ENCODE measurements at regions not wholly inside any gene's neighbourhood (a gene's known extent, or its start where the extent isn't known, plus 50 kb on each side); places are given as distances from the start of the nearest gene placed in this dataset.
"Not testable (repeated sequence)": the region's sequence is repeated elsewhere in the genome, so short reads cannot be mapped to it uniquely, and the experiment has no call there.

DNA sequence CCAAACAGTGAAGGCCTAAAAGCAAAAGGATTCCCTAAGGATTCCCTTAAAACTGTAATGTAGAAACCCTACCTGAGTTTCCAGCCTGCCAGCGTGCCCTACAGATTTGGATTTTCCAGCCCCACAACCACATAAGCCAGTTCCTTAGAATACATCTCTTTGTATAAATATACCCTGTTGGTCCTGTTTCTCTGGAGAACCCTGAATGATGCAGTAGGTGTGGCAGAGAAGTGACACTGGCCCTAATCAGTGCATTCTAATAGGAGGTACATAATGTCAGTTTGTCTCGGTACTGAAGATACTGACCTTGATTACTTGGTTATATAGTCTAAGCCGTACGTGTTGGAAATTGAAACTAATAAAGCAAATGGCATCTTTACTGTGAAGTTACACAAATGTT, 707.8 kb upstream of the SLC35B3 start:
- intact Hi-C loops (cut with DNase I), result no loop called here
- DNase-seq (no peak), ATAC-seq (no peak)

DNA sequence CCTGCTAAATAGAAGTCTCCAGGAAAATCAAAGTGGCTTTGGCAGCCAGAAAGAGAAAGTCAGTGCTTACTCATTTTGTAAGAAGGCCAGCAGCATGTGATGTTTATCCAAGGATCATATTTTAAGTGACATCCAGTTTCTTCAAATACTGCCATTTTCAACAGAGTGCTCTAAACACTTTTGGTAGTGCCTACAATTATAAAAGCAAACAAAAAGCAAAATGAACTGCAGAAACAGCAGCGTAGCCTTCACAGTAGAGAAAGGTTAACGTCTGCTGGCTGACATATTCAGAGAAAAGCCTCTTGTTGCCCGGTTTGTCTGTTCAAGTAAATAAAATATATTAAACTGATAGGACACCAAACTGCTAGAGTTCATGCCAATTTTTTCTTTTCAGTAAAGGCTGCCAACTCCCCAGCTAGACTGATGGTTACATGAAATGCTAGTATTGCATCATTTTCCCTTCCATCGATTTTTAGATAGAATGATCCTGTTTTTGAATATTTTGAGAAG, 705.7 kb upstream of the SLC35B3 start:
- DNase-seq (no peak), ATAC-seq (no peak)
- intact Hi-C loops (cut with DNase I), result no loop called here

DNA sequence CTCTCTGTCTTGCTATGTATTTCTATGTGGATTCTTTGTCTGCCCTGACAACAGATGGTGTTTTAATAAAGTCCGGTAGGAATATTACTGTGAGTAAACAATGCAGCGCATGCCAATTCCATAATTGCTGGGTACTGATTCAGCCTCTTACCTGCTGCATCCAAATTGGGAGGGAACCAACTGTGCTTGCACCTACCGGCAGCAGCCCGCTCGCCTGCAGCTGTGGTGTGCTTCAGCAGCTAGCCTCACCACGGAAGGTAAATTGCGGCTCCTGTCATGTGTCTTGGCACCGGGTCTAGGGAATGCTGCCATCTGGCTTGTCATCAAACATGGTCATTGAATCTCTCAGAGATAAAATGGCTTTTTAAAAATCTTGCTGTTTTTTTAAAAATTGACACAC, 704.8 kb upstream of the SLC35B3 start:
- ATAC-seq (peak in 1 of 2 donors; percentile 58), DNase-seq (no peak)
- intact Hi-C loops (cut with DNase I), result no loop called here

DNA sequence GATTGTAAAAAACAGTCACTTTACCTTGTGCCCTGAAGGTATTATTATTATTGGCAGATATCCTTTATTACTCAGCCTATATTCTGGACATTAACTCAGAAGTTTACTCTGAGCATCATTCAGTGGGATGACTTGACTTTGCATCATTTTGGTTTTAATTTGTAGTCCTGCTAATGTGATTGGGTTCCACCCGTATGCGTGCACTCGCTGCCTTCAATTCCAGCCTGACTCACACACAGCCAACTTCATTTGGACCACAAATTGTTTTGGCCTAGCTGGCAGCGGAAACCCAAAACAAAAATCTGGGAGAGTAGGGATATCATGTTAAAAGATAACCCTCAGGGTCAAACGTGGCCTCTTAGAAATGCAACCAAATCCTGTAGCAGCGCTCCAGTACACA, 704.4 kb upstream of the SLC35B3 start:
- intact Hi-C loops (cut with DNase I), result no loop called here
- ATAC-seq (peak in 1 of 2 donors; percentile 42), DNase-seq (no peak)

DNA sequence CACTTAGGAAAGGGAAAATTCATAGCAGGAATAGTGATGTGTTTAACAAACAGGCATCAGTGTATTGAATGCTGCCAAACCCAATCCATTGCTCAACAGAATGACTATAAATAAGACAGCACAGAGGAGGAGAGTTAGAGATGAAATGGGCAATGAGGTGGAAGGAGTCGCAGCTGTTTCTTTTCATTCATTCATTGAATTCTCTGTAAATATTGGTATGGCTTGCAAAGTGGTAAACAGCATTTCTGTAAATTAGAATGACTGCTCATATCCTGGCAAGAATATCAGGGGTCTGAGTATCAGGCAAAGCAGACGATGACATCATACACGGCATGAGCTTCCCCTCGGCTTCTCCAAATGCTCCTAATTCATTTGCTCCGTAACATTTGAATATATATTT, 703.6 kb upstream of the SLC35B3 start:
- intact Hi-C loops (cut with DNase I), result no loop called here
- ATAC-seq (no peak), DNase-seq (no peak)

DNA sequence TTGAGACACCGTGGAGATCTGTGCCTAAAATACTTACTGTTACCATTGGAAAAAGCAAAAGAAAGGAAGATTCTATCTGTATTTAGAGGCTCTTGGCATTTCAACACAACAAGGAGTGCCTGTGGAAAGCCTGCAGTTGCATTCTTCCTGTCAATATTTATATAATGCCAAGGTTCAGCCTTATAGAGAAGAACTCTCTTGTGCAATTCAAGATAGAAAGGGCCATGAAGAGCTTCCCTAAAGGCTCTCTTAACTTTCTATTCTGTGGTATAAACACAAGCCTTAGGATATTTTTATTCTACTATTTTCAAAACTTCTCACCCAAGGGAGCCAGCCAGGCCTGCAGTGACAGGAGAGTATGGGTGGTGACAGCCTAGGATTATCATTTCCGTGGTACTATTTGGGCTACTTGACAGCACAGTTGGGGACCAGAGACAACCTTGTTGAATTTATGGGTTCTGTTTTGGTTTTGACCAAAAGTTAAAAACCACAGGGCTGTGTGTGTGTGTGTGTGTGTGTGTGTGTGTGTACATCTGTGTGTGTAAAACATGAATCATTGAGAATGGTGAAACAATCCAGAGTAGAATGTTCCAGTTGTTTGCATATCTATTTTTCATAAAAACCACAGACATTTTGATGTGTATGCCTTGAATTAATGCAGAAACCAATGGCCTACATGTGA, 700.9 kb upstream of the SLC35B3 start:
- intact Hi-C loops (cut with DNase I), result no loop called here
- no peak for DNase-seq
- ATAC-seq, result no peak

DNA sequence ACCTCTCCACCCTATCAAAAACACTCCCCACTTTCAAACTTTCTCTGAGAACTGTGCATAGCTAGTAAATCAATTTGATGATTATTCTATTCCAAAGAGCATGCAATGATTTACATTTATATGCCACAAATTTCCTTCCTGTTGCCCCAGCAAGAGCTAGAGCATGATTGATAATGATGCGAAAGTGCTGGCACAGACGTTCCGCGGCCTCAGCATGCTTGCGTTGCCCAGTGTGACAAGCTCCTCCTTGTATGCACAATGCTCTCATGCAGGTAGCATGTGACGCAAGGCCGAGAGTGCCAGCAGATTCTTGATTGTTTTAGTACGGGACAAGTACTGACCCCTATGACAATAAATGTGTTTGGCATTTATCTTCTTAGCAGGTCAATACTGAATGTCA, 696.3 kb upstream of the SLC35B3 start:
- no peak for DNase-seq
- intact Hi-C loops (cut with DNase I), result no loop called here
- no peak for ATAC-seq

DNA sequence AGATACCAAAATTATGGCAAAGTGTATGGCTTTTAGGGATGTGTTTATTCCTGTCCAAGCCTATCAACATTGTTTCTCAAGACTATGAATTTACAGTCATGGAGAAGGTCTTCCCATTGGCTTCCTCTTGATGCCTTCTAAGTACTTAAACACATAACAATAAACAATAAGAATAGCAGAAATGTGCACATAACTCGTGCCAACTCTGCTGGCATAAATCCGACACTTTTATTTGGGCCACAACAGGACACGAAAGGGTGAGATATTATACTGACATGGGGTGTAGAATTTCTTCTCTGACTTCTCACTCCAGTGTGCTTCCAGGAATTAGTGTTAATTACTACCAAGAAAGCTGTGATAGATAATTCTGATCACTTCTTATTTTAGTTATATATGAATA, 695.9 kb upstream of the SLC35B3 start:
- DNase-seq, result no peak
- intact Hi-C loops (cut with DNase I), result no loop called here

DNA sequence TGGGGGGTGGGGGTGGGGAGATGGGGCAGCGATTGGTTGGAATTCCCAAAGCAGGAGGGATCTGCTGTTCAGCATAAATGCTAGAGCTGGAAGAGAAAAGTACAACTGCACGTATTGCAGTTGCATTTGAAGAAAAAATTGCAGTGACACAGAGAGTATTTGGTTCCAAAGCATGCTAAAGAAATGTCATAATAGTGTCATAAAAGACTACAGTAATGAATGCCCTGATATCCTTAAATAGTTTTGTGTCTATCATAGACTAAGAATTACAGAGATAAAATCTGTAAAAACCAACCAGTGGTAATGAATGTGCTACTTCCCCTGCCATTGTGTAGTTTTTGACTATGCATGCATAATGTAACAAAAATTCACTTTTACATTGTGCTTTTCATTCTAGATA, 693.6 kb upstream of the SLC35B3 start:
- intact Hi-C loops (cut with DNase I), result no loop called here
- ATAC-seq (no peak), DNase-seq (no peak)

More for the DNA sequence above, 695.9 kb upstream of the SLC35B3 start:
- ATAC-seq, result no peak

DNA sequence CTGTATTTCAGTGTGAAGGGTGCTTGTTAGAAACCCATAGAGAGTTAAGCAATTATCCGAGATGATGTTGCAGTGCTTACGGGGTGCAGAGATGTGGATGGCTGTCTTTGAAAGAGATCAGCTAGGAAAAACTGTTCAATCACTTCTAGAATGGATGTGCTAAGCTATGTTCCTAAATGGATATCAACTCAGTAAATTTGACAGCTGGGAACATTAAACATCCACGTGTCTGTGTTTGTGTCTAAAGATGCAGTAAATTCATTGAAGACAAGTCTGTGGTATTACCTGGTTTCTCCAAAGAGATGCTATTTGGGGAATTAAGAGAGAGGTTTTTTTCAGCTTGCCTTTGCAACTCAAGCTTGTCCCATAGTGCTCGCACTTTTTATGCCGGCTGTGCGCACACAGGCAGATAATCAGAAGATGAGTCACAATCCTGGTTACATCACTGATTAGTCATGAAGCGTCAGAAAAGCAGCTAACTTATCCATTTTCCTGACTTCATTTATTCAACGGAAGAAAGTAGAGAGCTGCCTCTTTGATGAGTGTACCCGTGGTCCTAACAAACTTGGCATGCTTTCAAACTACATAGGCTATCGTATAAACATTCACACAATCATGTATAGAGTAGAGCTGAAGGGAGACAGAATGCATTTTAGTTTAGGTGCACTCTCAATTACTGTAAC, 691.7 kb upstream of the SLC35B3 start:
- peak in 1 of 2 donors; percentile 79 for ATAC-seq
- intact Hi-C loops (cut with DNase I), result no loop called here

DNA sequence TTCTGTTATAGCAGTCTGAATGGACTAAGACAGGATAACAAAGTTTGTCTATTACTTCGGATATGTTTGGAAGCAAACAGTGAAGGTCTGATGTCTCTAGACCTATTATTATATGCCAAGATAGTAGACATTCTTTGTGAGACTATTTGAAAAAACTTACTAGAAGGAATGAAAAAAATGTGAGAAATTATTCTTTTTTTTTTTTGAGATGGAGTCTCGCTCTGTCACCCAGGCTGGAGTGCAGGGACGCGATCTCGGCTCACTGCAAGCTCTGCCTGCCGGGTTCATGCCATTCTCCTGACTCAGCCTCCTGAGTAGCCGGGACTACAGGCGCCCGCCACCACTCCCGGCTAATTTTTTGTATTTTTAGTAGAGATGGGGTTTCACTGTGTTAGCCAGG, 690.7 kb upstream of the SLC35B3 start:
- intact Hi-C loops (cut with DNase I); ATAC-seq; DNase-seq: not testable (repeated sequence)

More for the DNA sequence above, 691.7 kb upstream of the SLC35B3 start:
- DNase-seq, result no peak

DNA sequence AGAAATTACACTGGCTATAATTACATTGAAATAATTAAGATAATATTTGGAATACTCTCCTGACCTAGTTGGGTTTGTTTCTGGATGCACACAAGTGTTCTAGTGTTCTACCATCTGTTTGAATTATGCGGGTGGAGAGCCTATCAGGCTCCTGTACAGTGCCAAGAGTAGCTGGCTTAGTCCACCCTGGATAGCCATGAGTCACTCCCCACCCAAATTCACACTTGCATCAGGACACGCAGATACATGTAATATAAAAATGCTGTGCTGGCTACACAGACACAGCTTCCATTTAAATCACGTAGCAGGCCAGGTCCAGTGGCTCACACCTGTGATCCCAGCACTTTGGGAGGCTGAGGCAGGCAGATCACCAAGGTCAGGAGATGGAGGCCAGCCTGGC, 686.2 kb upstream of the SLC35B3 start:
- intact Hi-C loops (cut with DNase I), result no loop called here
- no peak for DNase-seq
- peak in 1 of 2 donors; percentile 54 for ATAC-seq

DNA sequence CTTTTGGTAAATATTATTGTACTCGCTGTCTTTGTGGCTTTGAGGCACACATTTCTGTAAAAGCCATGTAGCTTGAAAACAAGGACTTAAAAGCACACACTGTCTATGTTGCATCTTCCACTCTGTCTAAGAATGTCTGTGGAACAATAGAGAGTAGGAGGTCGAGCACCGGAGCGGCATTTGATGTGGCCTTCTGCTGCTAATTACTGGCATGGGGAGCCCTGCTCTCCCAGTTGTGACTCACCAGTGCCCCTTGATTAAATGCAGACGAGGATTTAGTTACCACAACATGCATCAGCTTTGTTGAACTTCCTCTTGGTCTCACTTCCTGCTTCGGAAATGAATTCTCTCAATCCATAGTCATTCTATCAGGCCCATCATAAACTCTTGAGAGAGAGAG, 680.7 kb upstream of the SLC35B3 start:
- ATAC-seq (no peak), DNase-seq (no peak)
- intact Hi-C loops (cut with DNase I), result no loop called here

DNA sequence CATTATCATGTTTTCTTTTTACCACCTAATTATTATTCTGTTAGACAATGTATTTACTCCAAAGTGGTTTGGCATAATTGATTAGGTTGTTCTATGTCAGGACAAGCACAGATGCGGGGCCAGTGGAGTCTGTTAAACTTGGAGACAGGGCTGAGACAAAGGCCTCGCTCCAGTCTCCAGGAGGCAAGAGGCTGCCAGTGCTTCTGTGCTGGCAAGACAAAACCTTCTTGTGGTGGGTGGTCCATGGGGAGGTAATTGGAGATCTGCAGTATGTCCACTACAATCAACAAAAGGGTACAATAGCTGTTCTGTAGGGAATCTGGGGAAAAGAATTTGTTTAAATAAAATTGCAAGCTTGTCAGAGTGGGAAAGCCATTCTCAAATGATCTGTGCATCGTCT, 677.2 kb upstream of the SLC35B3 start:
- no peak for ATAC-seq
- DNase-seq, result no peak
- intact Hi-C loops (cut with DNase I), result no loop called here

DNA sequence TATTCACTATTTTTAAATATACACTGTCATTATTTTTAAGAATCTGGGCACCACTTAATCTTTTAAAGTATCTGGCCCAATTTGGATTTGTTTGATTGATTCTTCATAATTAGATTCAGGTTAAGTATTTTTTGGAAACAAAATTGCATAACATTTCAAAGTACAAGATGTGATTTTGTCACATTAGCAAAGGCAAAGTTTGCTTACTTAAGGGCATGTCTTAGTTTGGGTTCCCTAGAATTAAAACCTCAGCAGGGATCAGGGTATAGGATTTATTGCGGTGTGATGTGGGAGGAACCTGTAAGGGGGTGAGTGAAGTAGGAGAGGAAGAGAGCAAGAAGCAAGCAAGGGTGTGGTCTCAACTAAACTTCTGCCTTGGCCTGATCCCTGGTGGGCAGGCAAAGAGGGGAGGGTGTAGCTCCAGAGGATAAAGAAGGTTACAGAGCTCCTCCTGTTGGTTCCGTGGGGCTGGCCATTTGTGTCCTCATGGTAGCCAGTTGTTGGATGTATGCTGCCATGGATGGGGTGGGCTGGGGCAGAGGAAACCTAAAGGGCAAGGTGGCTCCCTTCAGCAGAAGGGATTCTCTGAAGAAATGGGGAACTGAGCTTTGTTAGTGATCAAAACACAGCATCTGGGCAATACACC, 668.7 kb upstream of the SLC35B3 start:
- intact Hi-C loops (cut with DNase I), result no loop called here
- no peak for DNase-seq
- ATAC-seq, result no peak

DNA sequence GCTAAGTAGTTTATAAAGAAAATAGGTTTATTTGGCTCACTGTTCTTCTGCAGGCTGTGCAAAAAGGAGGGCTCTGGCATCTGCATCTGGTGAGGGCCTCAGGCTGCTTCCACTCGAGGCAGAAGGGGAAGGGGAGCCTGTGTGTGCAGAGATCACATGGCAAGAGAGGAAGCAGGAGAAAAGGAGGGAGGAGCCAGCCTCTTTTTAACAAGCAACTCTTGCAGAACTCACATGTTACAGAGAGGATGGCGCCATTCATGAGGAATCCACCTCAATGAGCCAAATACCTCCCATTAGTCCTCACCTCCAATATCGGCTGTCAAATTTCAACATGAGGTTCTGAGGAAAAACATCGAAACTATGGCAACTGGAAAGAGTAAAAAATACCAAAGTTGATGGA, 666.6 kb upstream of the SLC35B3 start:
- intact Hi-C loops (cut with DNase I), result no loop called here
- ATAC-seq (no peak), DNase-seq (no peak)

DNA sequence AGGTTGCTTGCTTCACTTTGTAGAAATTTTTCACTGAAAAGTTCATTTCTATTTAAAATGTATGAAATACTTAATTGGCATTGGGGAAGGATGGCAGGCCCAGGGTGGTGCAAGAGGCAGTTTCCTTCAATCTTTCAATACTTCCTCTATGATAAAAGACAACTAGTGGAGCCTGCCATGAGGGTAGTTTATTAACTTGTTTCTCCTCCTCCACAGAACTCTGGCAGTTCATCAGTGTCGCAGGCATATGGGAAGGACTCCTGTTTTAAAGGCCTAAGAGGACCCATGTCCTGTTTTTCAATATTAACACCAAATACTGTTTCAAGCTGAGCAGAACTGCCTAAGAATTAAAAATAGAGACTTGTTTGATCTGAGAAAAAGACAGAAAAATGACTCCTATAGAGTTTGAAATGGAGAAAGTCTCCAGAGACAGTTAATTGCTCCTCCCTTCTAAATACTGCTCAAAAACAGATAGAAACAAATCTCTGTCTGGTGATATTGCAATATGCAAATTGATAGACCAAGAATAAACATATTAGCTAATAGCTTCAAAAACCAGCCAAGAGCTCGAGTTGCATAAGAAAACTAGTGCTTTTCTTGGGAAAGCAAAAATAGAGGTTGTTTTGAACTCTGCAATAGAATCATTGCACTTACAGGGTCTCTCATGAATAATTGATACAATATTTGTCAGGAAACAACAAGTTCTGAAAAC, 665.7 kb upstream of the SLC35B3 start:
- intact Hi-C loops (cut with DNase I), result no loop called here
- DNase-seq (no peak), ATAC-seq (no peak)

DNA sequence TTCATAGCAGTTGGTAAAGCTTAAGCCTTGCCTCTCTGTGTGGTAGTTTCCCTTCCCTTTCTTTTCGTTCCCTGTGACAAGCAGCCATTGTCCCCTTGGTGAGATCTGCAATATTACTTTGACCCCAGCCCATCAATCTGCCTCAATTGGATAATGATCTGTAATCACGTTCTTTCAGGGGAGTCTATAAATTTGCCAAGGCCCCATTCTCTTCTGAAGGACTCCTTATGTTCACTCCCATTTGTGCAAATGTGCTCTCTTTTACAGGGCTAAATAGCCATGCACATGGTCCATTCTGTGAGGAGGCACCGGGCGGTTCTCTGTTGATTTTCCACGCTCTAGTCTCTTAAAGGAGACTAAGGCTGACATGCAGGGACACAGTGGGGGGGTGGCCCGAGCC, 660.4 kb upstream of the SLC35B3 start:
- DNase-seq (no peak), ATAC-seq (no peak)
- intact Hi-C loops (cut with DNase I), result no loop called here

DNA sequence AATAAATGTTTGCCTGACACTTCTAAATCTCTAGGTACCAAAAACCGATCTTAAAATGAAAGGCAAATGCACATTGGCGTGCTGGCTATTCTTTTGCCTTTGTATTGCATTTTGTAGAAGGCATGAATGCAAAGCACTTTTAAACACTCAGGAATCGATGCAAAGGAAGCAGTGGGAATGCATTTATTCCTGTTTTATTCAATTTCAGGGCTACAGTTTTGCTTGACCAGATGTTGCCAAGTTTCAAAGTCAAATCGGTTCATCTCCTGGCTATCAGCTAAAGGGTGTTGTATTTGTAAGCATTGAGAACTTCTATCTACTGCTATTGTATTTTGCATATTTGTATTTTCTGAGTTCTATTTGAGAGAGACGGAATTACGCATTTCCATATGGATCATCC, 659.8 kb upstream of the SLC35B3 start:
- no peak for DNase-seq
- no peak for ATAC-seq
- intact Hi-C loops (cut with DNase I), result no loop called here

DNA sequence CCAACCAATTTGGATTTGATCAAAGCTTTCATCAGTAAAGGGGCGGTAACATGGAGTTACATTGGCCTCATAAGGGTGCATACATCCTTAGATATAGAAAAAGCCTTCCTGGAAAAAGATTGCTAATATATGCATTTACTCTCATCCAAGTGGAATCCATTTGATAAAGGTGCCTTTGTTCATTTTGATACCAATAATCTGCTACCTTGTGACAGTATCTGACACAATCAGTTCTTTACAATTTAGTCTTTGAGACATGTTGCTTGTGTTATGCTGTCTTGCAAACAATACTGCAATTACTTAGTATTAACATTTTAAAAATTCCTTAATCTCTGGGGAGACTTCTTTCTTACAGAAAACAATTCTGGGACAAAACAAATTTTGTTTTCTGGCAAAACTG, 654.4 kb upstream of the SLC35B3 start:
- DNase-seq (no peak), ATAC-seq (no peak)
- intact Hi-C loops (cut with DNase I), result no loop called here

All from left cardiac atrium (tissue), 4 donors.